K562 (cell line): ENCODE measurements at regions not wholly inside any gene's neighbourhood (a gene's known extent, or its start where the extent isn't known, plus 50 kb on each side); places are given as distances from the start of the nearest gene placed in this dataset.

ENCODE experiments used
- ATF1 ChIP-seq, 2 experiments: fragments of 450-650 bp in 1 of 2; IDR thresholded peaks; 2 replicates each; pipeline ENCODE4 v1.6.1; 2016; ENCODE audit warnings: missing compliant biosample characterization in 1 of 2, missing genetic modification characterization in 1 of 2
- FOS ChIP-seq: IDR thresholded peaks from 3 replicates; pipeline ENCODE4 v1.6.1; 2011; ENCODE audit not compliant: insufficient read length; ENCODE audit errors: extremely low read depth
- NFRKB ChIP-seq: fragments of 450-650 bp; IDR thresholded peaks from 2 replicates; pipeline ENCODE4 v1.6.1; 2016; ENCODE audit warnings: low read depth
- PTTG1 ChIP-seq: fragments of 450-650 bp; IDR thresholded peaks from 2 replicates; pipeline ENCODE4 v1.6.1; 2016; ENCODE audit warnings: low read depth, mild to moderate bottlenecking, missing genetic modification characterization, missing compliant biosample characterization
- SNIP1 ChIP-seq: fragments of 450-650 bp; IDR thresholded peaks from 2 replicates; pipeline ENCODE4 v1.7.1; 2017; ENCODE audit warnings: low read depth, mild to moderate bottlenecking
- TAF7 ChIP-seq: fragments of 450-650 bp; IDR thresholded peaks from 2 replicates; pipeline ENCODE4 v1.6.1; 2016; ENCODE audit warnings: missing genetic modification characterization, missing compliant biosample characterization
- ZNF780A ChIP-seq: fragments of 250-450 bp; sonication (Bioruptor Pico); IDR thresholded peaks from 2 replicates; pipeline ENCODE4 v1.5.0; 2021; ENCODE audit warnings: mild to moderate bottlenecking
- TF ChIP-seq, protein P1 (sequence below): fragments of 450-650 bp; formaldehyde crosslinking; IDR thresholded peaks from 2 replicates; pipeline ENCODE4 v1.4.0; 2022; ENCODE audit warnings: missing genetic modification characterization
- TF ChIP-seq, protein P2 (sequence below): fragments of 250-450 bp; sonication (Bioruptor Pico); IDR thresholded peaks from 2 replicates; pipeline ENCODE4 v1.5.0; 2021; ENCODE audit warnings: mild to moderate bottlenecking, moderate library complexity

DNA sequence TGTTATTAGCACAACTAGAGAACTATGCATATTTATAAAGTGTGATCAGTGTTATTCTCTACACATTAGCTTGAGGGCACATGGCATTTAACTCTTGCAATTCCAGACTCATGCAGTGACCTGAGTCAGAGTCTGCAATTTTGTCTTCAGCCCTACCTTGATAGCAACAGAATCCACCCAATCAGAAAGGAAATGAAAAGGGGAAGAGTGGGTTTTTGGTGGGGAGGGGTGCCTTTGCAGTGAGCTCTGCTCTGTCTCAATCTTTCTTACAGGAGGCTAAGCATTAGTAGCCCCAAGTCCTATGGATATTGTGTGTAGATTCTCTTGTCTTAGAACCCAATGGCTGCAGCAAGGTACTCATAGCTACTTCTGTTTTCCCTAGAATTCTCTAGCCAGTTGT lies 489.2 kb downstream of the DHX35 start (continued):
- TF ChIP-seq, protein P1, sequence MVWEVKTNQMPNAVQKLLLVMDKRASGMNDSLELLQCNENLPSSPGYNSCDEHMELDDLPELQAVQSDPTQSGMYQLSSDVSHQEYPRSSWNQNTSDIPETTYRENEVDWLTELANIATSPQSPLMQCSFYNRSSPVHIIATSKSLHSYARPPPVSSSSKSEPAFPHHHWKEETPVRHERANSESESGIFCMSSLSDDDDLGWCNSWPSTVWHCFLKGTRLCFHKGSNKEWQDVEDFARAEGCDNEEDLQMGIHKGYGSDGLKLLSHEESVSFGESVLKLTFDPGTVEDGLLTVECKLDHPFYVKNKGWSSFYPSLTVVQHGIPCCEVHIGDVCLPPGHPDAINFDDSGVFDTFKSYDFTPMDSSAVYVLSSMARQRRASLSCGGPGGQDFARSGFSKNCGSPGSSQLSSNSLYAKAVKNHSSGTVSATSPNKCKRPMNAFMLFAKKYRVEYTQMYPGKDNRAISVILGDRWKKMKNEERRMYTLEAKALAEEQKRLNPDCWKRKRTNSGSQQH: no peak
- TF ChIP-seq FOS: no peak
- TF ChIP-seq TAF7 (tag): no peak
- TF ChIP-seq, protein P2, sequence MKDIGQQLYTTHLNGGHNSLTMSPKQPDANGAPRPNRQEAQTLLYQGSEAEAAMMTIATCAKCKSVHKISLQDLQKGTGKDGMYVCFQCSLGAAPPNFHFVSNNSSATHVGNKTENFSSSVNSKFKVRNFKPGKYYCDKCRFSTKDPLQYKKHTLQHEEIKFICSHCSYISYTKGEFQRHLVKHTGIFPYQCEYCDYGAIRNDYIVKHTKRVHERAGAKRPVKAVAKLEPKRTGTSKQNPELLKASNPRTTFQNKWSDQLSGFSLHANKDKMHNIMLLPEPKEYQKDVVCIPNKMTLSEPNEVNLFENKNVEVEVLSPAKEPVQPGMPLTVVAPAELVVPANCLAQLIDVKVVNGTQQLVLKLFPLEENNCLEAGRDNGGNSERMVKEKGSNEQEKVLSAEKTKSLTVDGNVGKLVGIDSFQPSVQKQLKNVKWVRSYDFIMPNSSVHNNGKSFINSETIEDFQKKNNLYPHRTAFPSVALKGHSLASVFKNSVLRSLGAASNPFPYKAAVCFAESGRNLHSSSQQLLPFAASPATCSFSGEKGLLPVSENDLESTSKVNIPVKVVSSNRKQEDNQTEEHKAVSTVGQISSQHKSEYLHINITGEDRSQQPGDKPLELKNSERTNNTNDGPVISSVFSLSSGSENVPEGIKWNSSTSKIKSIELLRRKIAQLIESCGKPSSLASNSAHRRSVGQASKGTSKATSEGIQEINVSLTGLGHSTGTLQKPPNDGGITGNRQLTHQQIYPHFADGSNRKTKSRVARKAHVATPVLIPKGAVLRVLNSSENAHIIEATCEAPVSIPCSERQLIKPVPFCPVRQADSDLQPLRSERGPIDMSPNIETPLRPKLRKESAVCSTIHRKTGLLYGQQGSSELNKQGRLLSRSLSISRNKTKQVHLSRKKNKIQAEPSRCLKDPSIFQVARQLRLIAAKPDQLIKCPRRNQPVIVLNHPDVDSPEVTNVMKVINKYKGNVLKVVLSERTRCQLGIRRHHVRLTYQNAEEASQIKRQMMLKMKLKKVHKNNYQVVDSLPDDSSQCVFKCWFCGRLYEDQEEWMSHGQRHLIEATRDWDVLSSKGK: no peak
- no peak for TF ChIP-seq PTTG1 (tag)
- no peak for TF ChIP-seq SNIP1
- TF ChIP-seq NFRKB: no peak
- TF ChIP-seq ATF1 (CRISPR knock-in tag; IDR thresholded peaks at IDR 0.05): no peak
- TF ChIP-seq ATF1 (tag; IDR thresholded peaks at IDR 0.05): no peak
- TF ChIP-seq ZNF780A (CRISPR knock-in tag): no peak
